T-cell (primary cell): ENCODE measurements at regions not wholly inside any gene's neighbourhood (a gene's known extent, or its start where the extent isn't known, plus 50 kb on each side); places are given as distances from the start of the nearest gene placed in this dataset.

ENCODE experiments used
- ATAC-seq, 4 experiments: fragments of 200-7000 bp in 3 of 4; fragments of 150-1000 bp in 1 of 4; cut with Tn5 transposase; replicated peaks in 1 of 4; 1 replicate in 3 of 4; 2 replicates in 1 of 4; pipeline ENCODE4 v1.10.0; 2021; ENCODE audit warnings: moderate library complexity in 3 of 4, mild to moderate bottlenecking in 2 of 4, moderate number of reproducible peaks in 1 of 4
- CTCF ChIA-PET, 2 donors: fragments of 300-600 bp; sonication (Branson Sonifier 250); formaldehyde crosslinking; loops; one replicate each; lab custom pipeline; 2022; ENCODE audit warnings: antibody characterized with exemption in 2 of 2; lab: Charles Lee
- POLR2A ChIA-PET, 2 donors: fragments of 300-600 bp; sonication (Branson Sonifier 250); formaldehyde crosslinking; loops; one replicate each; lab custom pipeline; 2022; ENCODE audit warnings: antibody characterized with exemption in 2 of 2; lab: Charles Lee
- DNase-seq, 35 experiments: peaks; one replicate each; pipeline versions ENCODE4 v3.0.0 to v3.0.0-alpha.2; 2013 to 2023
- H3K27ac ChIP-seq: one replicate; pipeline ENCODE4 v1.5.1; 2013; ENCODE audit warnings: low read length
- H3K27me3 ChIP-seq, 2 experiments: replicated peaks in 1 of 2; 1 replicate in 1 of 2; 2 replicates in 1 of 2; pipeline versions ENCODE4 v1.6.1 to v1.7.0; 2013; ENCODE audit warnings: low read length in 1 of 2, mixed read lengths in 1 of 2; ENCODE audit not compliant: control insufficient read depth in 2 of 2, insufficient read depth in 2 of 2; ENCODE audit errors: extremely low read depth in 1 of 2
- H3K36me3 ChIP-seq, 2 donors: 1 replicate in 1 of 2; 2 replicates in 1 of 2; pipeline versions ENCODE4 v1.6.1 to v1.7.0; 2013; ENCODE audit warnings: low read length in 1 of 2; ENCODE audit not compliant: control insufficient read depth in 2 of 2, insufficient read depth in 1 of 2; ENCODE audit errors: extremely low read depth in 1 of 2
- H3K4me1 ChIP-seq, 2 experiments: 1 replicate in 1 of 2; 2 replicates in 1 of 2; pipeline versions ENCODE4 v1.6.1 to v1.7.0; 2013; ENCODE audit warnings: low read length in 2 of 2, mixed read lengths in 1 of 2; ENCODE audit not compliant: insufficient read depth in 2 of 2, control insufficient read depth in 1 of 2; ENCODE audit errors: extremely low read depth in 1 of 2
- H3K4me3 ChIP-seq, 2 donors: 1 replicate in 1 of 2; 2 replicates in 1 of 2; pipeline versions ENCODE4 v1.5.1 to v1.7.0; 2013; ENCODE audit warnings: mild to moderate bottlenecking in 2 of 2, low read length in 1 of 2, moderate library complexity in 1 of 2; ENCODE audit not compliant: control insufficient read depth in 1 of 2; ENCODE audit errors: extremely low read depth in 1 of 2
- H3K9me3 ChIP-seq: 2 replicates; pipeline ENCODE4 v1.7.0; 2013
- H3K27ac Mint-ChIP-seq, 2 donors: one replicate each; pipeline ENCODE4 v1.8.0; 2020 to 2021; ENCODE audit warnings: mild to moderate bottlenecking in 2 of 2, mixed read lengths in 2 of 2
- H3K27me3 Mint-ChIP-seq, 2 donors: one replicate each; pipeline ENCODE4 v1.8.0; 2021 to 2022; ENCODE audit warnings: mixed read lengths in 2 of 2
- H3K36me3 Mint-ChIP-seq: one replicate; pipeline ENCODE4 v1.8.0; 2021; ENCODE audit warnings: mixed read lengths
- H3K4me1 Mint-ChIP-seq, 3 donors: one replicate each; pipeline ENCODE4 v1.8.0; 2020 to 2022; ENCODE audit warnings: mixed read lengths in 3 of 3, mild to moderate bottlenecking in 1 of 3
- H3K4me3 Mint-ChIP-seq, 3 donors: one replicate each; pipeline ENCODE4 v1.8.0; 2020 to 2022; ENCODE audit warnings: mild to moderate bottlenecking in 3 of 3, mixed read lengths in 3 of 3, moderate library complexity in 3 of 3
- H3K9me3 Mint-ChIP-seq, 3 donors: one replicate each; pipeline ENCODE4 v1.8.0; 2020 to 2022; ENCODE audit warnings: mixed read lengths in 3 of 3
- WGBS: methylation state at CpG from one replicate; pipeline ENCODE4 v1.1.5; 2013; ENCODE audit warnings: missing lambda C conversion rate; ENCODE audit not compliant: insufficient coverage; 5-methylcytosine and 5-hydroxymethylcytosine counted together

- no peaks in the 10 kb centered on the region for H3K36me3 ChIP-seq
- POLR2A ChIA-PET: no interaction called here
- WGBS: 40% methylated on average over 2 of the region's 2 CpGs
- Mint-ChIP-seq H3K4me3 (no peak overlapping the region), H3K36me3 (no peaks in the 10 kb centered on the region), H3K9me3 (peaks cover 10 to 14% (median 13%) of the 10 kb centered on the region in 3 donors), H3K4me1 (no peaks in the 10 kb centered on the region), H3K27me3 (no peaks in the 10 kb centered on the region), H3K27ac (no peak overlapping the region)
- H3K9me3 ChIP-seq: no peaks in the 10 kb centered on the region
- ATAC-seq (no peak), DNase-seq (no peak)
- H3K27me3 ChIP-seq: no peaks in the 10 kb centered on the region
- no peaks in the 10 kb centered on the region for H3K4me1 ChIP-seq
- H3K27ac ChIP-seq: no peak overlapping the region
- H3K4me3 ChIP-seq: no peak overlapping the region
- CTCF ChIA-PET: no interaction called here
Observed at GRCh38 chr10:107437921-107438320, 273.4 kb upstream of the SORCS1 start.

- 90% methylated on average over 1 of the region's 1 CpG for WGBS
- no peaks in the 10 kb centered on the region for H3K36me3 ChIP-seq
- no peaks in the 10 kb centered on the region for H3K4me1 ChIP-seq
- no peaks in the 10 kb centered on the region for H3K9me3 ChIP-seq
- Mint-ChIP-seq H3K9me3 (peaks cover 10 to 14% (median 13%) of the 10 kb centered on the region in 3 donors), H3K4me1 (no peaks in the 10 kb centered on the region), H3K36me3 (no peaks in the 10 kb centered on the region), H3K27ac (no peak overlapping the region), H3K4me3 (no peak overlapping the region), H3K27me3 (no peaks in the 10 kb centered on the region)
- CTCF ChIA-PET: no interaction called here
- no peak for DNase-seq
- H3K27me3 ChIP-seq: no peaks in the 10 kb centered on the region
- H3K27ac ChIP-seq: no peak overlapping the region
- POLR2A ChIA-PET: no interaction called here
- ATAC-seq: no peak
- no peak overlapping the region for H3K4me3 ChIP-seq
Observed at GRCh38 chr10:107436568-107436967, 272.1 kb upstream of the SORCS1 start.

- Mint-ChIP-seq H3K36me3 (no peaks in the 10 kb centered on the region), H3K9me3 (peaks cover 8 to 9% (median 8%) of the 10 kb centered on the region in 3 donors), H3K4me1 (no peaks in the 10 kb centered on the region), H3K27me3 (no peaks in the 10 kb centered on the region), H3K27ac (no peak overlapping the region), H3K4me3 (no peak overlapping the region)
- no peaks in the 10 kb centered on the region for H3K4me1 ChIP-seq
- ChIA-PET POLR2A (no interaction called here), CTCF (no interaction called here)
- ATAC-seq: no peak
- WGBS: 100% methylated on average over 1 of the region's 5 CpGs
- no peak overlapping the region for H3K4me3 ChIP-seq
- no peaks in the 10 kb centered on the region for H3K9me3 ChIP-seq
- no peak overlapping the region for H3K27ac ChIP-seq
- no peak for DNase-seq
- no peaks in the 10 kb centered on the region for H3K27me3 ChIP-seq
- no peaks in the 10 kb centered on the region for H3K36me3 ChIP-seq
Observed at GRCh38 chr10:107434854-107435253, 270.3 kb upstream of the SORCS1 start.

- H3K27me3 Mint-ChIP-seq: no peaks in the 10 kb centered on the region
- no CpG with 5 or more reads among the region's 1 CpG for WGBS
- POLR2A ChIA-PET: no interaction called here
- no peak overlapping the region for H3K4me3 ChIP-seq
- DNase-seq (no peak), ATAC-seq (no peak)
- H3K4me1 ChIP-seq: no peaks in the 10 kb centered on the region
- no peaks in the 10 kb centered on the region for H3K36me3 Mint-ChIP-seq
- no peaks in the 10 kb centered on the region for H3K27me3 ChIP-seq
- no peaks in the 10 kb centered on the region for H3K9me3 ChIP-seq
- H3K27ac Mint-ChIP-seq: no peak overlapping the region
- no peaks in the 10 kb centered on the region for H3K4me1 Mint-ChIP-seq
- H3K4me3 Mint-ChIP-seq: no peak overlapping the region
- H3K27ac ChIP-seq: no peak overlapping the region
- peaks cover 8 to 9% (median 8%) of the 10 kb centered on the region in 3 donors for H3K9me3 Mint-ChIP-seq
- CTCF ChIA-PET: no interaction called here
- no peaks in the 10 kb centered on the region for H3K36me3 ChIP-seq
Observed at GRCh38 chr10:107434201-107434600, 269.7 kb upstream of the SORCS1 start.

- DNase-seq (no peak), ATAC-seq (no peak)
- ChIA-PET POLR2A (no interaction called here), CTCF (no interaction called here)
- no peak overlapping the region for H3K4me3 Mint-ChIP-seq
- peaks cover 8 to 9% (median 8%) of the 10 kb centered on the region in 3 donors for H3K9me3 Mint-ChIP-seq
- no peaks in the 10 kb centered on the region for H3K36me3 Mint-ChIP-seq
- H3K27ac Mint-ChIP-seq: no peak overlapping the region
- Histone ChIP-seq H3K4me1 (no peaks in the 10 kb centered on the region), H3K27ac (no peak overlapping the region), H3K27me3 (no peaks in the 10 kb centered on the region), H3K36me3 (no peaks in the 10 kb centered on the region), H3K9me3 (no peaks in the 10 kb centered on the region), H3K4me3 (no peak overlapping the region)
- no peaks in the 10 kb centered on the region for H3K27me3 Mint-ChIP-seq
- no peaks in the 10 kb centered on the region for H3K4me1 Mint-ChIP-seq
- WGBS: no CpG with 5 or more reads among the region's 3 CpGs
Observed at GRCh38 chr10:107433605-107434004, 269.1 kb upstream of the SORCS1 start.

- H3K9me3 ChIP-seq: no peaks in the 10 kb centered on the region
- Mint-ChIP-seq H3K4me1 (no peaks in the 10 kb centered on the region), H3K27ac (no peak overlapping the region), H3K9me3 (peaks cover 9 to 16% (median 9%) of the 10 kb centered on the region in 3 donors), H3K36me3 (no peaks in the 10 kb centered on the region), H3K27me3 (no peaks in the 10 kb centered on the region), H3K4me3 (no peak overlapping the region)
- CTCF ChIA-PET: no interaction called here
- no peak for DNase-seq
- H3K4me3 ChIP-seq: no peak overlapping the region
- H3K27ac ChIP-seq: no peak overlapping the region
- POLR2A ChIA-PET: interaction anchor here in 1 of 2 donors (0.7 kb wide), 1 partner anchor 18 kb away, joined by 3 read pairs; no protein-coding TSS in a partner anchor
- ATAC-seq: no peak
- no peaks in the 10 kb centered on the region for H3K27me3 ChIP-seq
- 86% methylated on average over 4 of the region's 6 CpGs for WGBS
- no peaks in the 10 kb centered on the region for H3K36me3 ChIP-seq
- H3K4me1 ChIP-seq: no peaks in the 10 kb centered on the region
Observed at GRCh38 chr10:107430446-107430845, 265.9 kb upstream of the SORCS1 start.

- Histone ChIP-seq H3K4me3 (no peak overlapping the region), H3K4me1 (no peaks in the 10 kb centered on the region), H3K36me3 (no peaks in the 10 kb centered on the region), H3K27me3 (no peaks in the 10 kb centered on the region), H3K27ac (no peak overlapping the region), H3K9me3 (no peaks in the 10 kb centered on the region)
- POLR2A ChIA-PET: no interaction called here
- WGBS: 60% methylated on average over 1 of the region's 5 CpGs
- Mint-ChIP-seq H3K4me1 (no peaks in the 10 kb centered on the region), H3K27me3 (no peaks in the 10 kb centered on the region), H3K9me3 (peaks cover 10 to 16% (median 11%) of the 10 kb centered on the region in 3 donors), H3K36me3 (no peaks in the 10 kb centered on the region), H3K4me3 (no peak overlapping the region), H3K27ac (no peak overlapping the region)
- CTCF ChIA-PET: no interaction called here
- ATAC-seq (no peak), DNase-seq (no peak)
Observed at GRCh38 chr10:107427016-107427415, 262.5 kb upstream of the SORCS1 start.
